ENCODE measurements at regions not wholly inside any gene's neighbourhood (a gene's known extent, or its start where the extent isn't known, plus 50 kb on each side); places are given as distances from the start of the nearest gene placed in this dataset.

DNA sequence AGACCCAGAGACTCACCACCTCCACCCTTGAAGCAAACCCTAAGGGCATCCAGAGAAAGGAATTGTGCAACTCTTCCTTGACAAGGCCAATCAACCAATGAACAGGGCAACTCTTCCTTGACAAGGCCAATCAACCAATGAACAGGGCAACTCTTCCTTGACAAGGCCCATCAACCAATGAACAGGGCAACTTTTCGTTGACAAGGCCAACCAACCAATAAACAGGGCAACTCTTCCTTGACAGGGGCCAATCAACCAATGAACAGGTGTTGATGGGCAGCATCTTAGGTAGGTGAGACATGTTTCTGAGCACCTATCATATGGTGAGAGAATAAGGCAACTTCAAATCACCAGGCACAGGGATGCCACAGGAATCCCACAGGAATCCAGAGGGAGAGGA lies 181.5 kb upstream of the RNF32 start:
- CTCF ChIA-PET, result no interaction called here
- no peaks in the 10 kb centered on the region for H3K9me3 Mint-ChIP-seq
- no peak overlapping the region for H3K27ac ChIP-seq (ENCODE audit: low read depth in 1 of 2, low read length in 2 of 2)
- peaks cover 0 to 8% of the 10 kb centered on the region in 2 experiments for H3K9me3 ChIP-seq (ENCODE audit: control insufficient read depth in 1 of 2, insufficient read depth in 1 of 2, low read length in 2 of 2)
- peaks cover 19% of the 10 kb centered on the region for H3K27me3 Mint-ChIP-seq
- no peaks in the 10 kb centered on the region for H3K36me3 ChIP-seq (ENCODE audit: insufficient read depth, low read length)
- intact Hi-C loops (cut with DNase I, micrococcal nuclease), result no loop called here
- TF ChIP-seq, protein P1, sequence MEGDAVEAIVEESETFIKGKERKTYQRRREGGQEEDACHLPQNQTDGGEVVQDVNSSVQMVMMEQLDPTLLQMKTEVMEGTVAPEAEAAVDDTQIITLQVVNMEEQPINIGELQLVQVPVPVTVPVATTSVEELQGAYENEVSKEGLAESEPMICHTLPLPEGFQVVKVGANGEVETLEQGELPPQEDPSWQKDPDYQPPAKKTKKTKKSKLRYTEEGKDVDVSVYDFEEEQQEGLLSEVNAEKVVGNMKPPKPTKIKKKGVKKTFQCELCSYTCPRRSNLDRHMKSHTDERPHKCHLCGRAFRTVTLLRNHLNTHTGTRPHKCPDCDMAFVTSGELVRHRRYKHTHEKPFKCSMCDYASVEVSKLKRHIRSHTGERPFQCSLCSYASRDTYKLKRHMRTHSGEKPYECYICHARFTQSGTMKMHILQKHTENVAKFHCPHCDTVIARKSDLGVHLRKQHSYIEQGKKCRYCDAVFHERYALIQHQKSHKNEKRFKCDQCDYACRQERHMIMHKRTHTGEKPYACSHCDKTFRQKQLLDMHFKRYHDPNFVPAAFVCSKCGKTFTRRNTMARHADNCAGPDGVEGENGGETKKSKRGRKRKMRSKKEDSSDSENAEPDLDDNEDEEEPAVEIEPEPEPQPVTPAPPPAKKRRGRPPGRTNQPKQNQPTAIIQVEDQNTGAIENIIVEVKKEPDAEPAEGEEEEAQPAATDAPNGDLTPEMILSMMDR (IDR thresholded peaks at IDR 0.05), result no peak
- no peak overlapping the region for H3K4me3 ChIP-seq (ENCODE audit: low read length)
- H3K4me1 ChIP-seq (ENCODE audit: insufficient read depth, low read length), result no peaks in the 10 kb centered on the region
- no peaks in the 10 kb centered on the region for H3K4me1 Mint-ChIP-seq (ENCODE audit: low read depth)
- peaks cover 3 to 6% of the 10 kb centered on the region in 2 experiments for H3K27me3 ChIP-seq (ENCODE audit: control insufficient read depth in 1 of 2, insufficient read depth in 2 of 2, low read length in 2 of 2)
- no peak overlapping the region for H3K4me3 Mint-ChIP-seq
- H3K36me3 Mint-ChIP-seq (ENCODE audit: low read depth), result no peaks in the 10 kb centered on the region
- H3K27ac Mint-ChIP-seq, result no peak overlapping the region
- POLR2A ChIA-PET, result no interaction called here
- ATAC-seq (ENCODE audit: poor library complexity), result no peak
- no peak for DNase-seq

DNA sequence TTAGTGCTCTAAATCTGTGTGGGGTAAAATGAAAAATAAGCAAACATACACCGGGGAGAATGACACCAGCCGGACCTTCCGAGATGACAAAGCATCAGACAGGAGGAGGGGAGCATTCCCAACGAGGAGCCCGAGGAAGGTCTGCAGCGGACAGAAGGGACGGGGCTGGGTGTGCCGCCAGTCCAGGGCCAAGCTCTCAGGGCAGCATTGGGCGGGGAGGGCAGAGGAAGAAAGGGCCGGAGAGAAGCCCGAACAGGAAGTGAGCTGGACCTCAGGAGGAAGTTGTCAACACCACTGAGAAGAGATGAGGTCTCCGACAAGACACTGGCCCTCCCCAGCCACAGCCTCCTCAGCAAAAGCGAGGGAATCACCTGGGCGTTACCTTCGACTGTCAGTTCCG lies 182.6 kb upstream of the RNF32 start:
- ATAC-seq (ENCODE audit: poor library complexity) (no peak), DNase-seq (no peak)
- TF ChIP-seq, protein P1 (IDR thresholded peaks at IDR 0.05), result no peak
- Mint-ChIP-seq H3K4me1 (ENCODE audit: low read depth) (no peaks in the 10 kb centered on the region), H3K9me3 (no peaks in the 10 kb centered on the region), H3K4me3 (no peak overlapping the region), H3K27me3 (peaks cover 29% of the 10 kb centered on the region), H3K27ac (no peak overlapping the region), H3K36me3 (ENCODE audit: low read depth) (no peaks in the 10 kb centered on the region)
- H3K27ac ChIP-seq (ENCODE audit: low read depth in 1 of 2, low read length in 2 of 2), result no peak overlapping the region
- H3K9me3 ChIP-seq (ENCODE audit: control insufficient read depth in 1 of 2, insufficient read depth in 1 of 2, low read length in 2 of 2), result peaks cover 0 to 8% of the 10 kb centered on the region in 2 experiments
- H3K36me3 ChIP-seq (ENCODE audit: insufficient read depth, low read length), result no peaks in the 10 kb centered on the region
- CTCF ChIA-PET, result no interaction called here
- H3K4me3 ChIP-seq (ENCODE audit: low read length), result no peak overlapping the region
- no peaks in the 10 kb centered on the region for H3K4me1 ChIP-seq (ENCODE audit: insufficient read depth, low read length)
- intact Hi-C loops (cut with DNase I, micrococcal nuclease), result no loop called here
- POLR2A ChIA-PET, result no interaction called here
- peaks cover 3 to 6% of the 10 kb centered on the region in 2 experiments for H3K27me3 ChIP-seq (ENCODE audit: control insufficient read depth in 1 of 2, insufficient read depth in 2 of 2, low read length in 2 of 2)

DNA sequence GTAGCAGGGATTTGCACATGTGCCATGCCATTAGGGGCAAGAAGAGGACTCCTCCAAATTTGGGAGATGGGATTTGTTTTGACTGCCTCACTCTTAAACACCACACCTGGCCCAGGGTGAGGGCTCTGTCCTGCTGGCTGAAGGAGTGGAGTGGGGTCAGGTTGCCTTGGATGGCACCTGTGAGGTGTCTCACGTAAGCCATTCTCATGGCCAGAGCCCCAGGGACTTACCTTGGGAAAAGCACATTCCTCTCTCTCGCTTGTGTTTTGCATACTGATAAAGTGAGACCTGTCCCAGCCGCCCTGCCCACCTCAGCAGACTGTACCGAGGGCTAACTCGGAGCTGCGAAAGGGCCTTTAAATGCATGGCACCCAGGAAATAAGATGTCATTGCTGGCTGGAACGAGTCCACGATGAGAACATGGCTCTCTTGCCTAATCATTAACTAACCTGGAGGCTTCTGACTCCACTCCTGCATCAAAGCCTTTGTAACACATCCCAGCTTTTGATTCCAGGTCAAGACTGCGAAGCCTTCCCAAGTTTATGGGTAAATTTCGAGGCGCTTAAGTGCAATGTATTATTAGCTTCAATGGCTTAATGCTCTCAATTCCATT lies 184.0 kb upstream of the RNF32 start:
- ChIA-PET CTCF (no interaction called here), POLR2A (no interaction called here)

More for the DNA sequence above, 184.0 kb upstream of the RNF32 start:
- no peak overlapping the region for H3K27ac ChIP-seq (ENCODE audit: low read depth in 1 of 2, low read length in 2 of 2)
- Mint-ChIP-seq H3K4me1 (ENCODE audit: low read depth) (no peaks in the 10 kb centered on the region), H3K27ac (no peak overlapping the region), H3K4me3 (no peak overlapping the region), H3K36me3 (ENCODE audit: low read depth) (no peaks in the 10 kb centered on the region), H3K27me3 (peaks cover 34% of the 10 kb centered on the region), H3K9me3 (no peaks in the 10 kb centered on the region)
- H3K27me3 ChIP-seq (ENCODE audit: control insufficient read depth in 1 of 2, insufficient read depth in 2 of 2, low read length in 2 of 2), result peaks cover 3 to 6% of the 10 kb centered on the region in 2 experiments
- H3K4me3 ChIP-seq (ENCODE audit: low read length), result no peak overlapping the region
- H3K4me1 ChIP-seq (ENCODE audit: insufficient read depth, low read length), result no peaks in the 10 kb centered on the region
- DNase-seq (no peak), ATAC-seq (ENCODE audit: poor library complexity) (no peak)
- intact Hi-C loops (cut with DNase I, micrococcal nuclease), result no loop called here
- TF ChIP-seq, protein P1 (IDR thresholded peaks at IDR 0.05), result no peak
- no peaks in the 10 kb centered on the region for H3K36me3 ChIP-seq (ENCODE audit: insufficient read depth, low read length)
- peaks cover 0 to 3% of the 10 kb centered on the region in 2 experiments for H3K9me3 ChIP-seq (ENCODE audit: control insufficient read depth in 1 of 2, insufficient read depth in 1 of 2, low read length in 2 of 2)

Data from CD4-positive, alpha-beta T cell (primary cell).